Skeletal muscle tissue (tissue), 3 donors: ENCODE measurements at regions not wholly inside any gene's neighbourhood (a gene's known extent, or its start where the extent isn't known, plus 50 kb on each side); places are given as distances from the start of the nearest gene placed in this dataset.

Experiments used
- H3K27ac ChIP-seq: one replicate; pipeline ENCODE4 v1.7.0; 2013; ENCODE audit warnings: mild to moderate bottlenecking, low read depth, low read length, inconsistent platforms
- H3K27me3 ChIP-seq, 3 donors: one replicate each; pipeline ENCODE4 v1.7.0; 2013; ENCODE audit warnings: low read length in 3 of 3; ENCODE audit not compliant: control insufficient read depth in 3 of 3, insufficient read depth in 3 of 3
- H3K36me3 ChIP-seq, 3 donors: one replicate each; pipeline ENCODE4 v1.7.0; 2013; ENCODE audit warnings: low read length in 3 of 3; ENCODE audit not compliant: control insufficient read depth in 3 of 3, insufficient read depth in 3 of 3
- H3K4me1 ChIP-seq, 3 donors: one replicate each; pipeline ENCODE4 v1.7.0; 2013; ENCODE audit warnings: low read length in 3 of 3, mild to moderate bottlenecking in 3 of 3; ENCODE audit not compliant: control insufficient read depth in 3 of 3, insufficient read depth in 3 of 3
- H3K4me3 ChIP-seq, 3 donors: one replicate each; pipeline ENCODE4 v1.7.0; 2013; ENCODE audit warnings: low read length in 3 of 3
- H3K9ac ChIP-seq, 3 donors: one replicate each; pipeline ENCODE4 v1.7.0; 2013; ENCODE audit warnings: low read length in 3 of 3, mild to moderate bottlenecking in 3 of 3, moderate library complexity in 2 of 3, low read depth in 1 of 3
- H3K9me3 ChIP-seq, 3 donors: one replicate each; pipeline ENCODE4 v1.7.0; 2013; ENCODE audit warnings: low read length in 3 of 3; ENCODE audit not compliant: control insufficient read depth in 3 of 3
- donor health status: Osteomylitis.

DNA sequence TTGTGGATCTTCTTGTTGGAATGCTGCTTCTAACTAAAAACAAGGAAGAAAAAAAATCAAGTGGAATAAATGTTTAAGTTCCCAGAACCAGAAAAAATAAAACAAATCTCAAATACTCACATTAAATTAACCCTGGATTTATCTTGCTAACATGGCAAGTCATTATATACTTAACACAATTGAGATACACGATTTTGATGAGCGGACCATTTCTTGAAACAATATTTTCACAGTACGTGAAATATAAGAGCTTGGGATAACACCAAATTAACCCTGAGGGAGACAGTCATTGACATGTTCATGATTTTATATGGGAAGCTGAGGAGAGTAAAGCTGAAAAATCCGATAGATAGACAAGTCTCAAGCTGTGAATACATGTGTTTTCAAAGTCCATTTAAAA is 128.6 kb downstream of the PTCSC3 start:
- Histone ChIP-seq H3K4me3 (no peak overlapping the region), H3K4me1 (no peaks in the 10 kb centered on the region), H3K27me3 (no peaks in the 10 kb centered on the region), H3K27ac (no peak overlapping the region), H3K9ac (no peak overlapping the region), H3K9me3 (no peaks in the 10 kb centered on the region), H3K36me3 (no peaks in the 10 kb centered on the region)

DNA sequence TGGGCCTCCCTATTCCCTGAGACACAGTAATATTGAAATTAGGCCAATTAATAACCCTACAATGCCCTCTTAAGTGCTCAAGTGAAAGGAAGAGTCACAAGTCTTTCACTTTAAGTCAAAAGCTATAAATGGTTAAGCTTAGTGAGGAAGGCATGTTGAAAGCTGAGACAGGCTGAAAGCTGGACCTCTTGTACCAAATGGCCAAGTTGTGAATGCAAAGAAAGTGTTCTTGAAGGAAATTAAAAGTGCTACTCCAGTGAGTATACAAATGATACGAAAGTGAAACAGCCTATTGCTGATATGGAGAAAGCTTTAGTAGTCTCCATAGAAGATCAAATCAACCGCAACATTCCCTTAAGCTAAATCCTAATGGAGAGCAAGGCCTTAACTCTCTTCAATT is 140.8 kb downstream of the PTCSC3 start:
- H3K4me3 ChIP-seq, result no peak overlapping the region

DNA sequence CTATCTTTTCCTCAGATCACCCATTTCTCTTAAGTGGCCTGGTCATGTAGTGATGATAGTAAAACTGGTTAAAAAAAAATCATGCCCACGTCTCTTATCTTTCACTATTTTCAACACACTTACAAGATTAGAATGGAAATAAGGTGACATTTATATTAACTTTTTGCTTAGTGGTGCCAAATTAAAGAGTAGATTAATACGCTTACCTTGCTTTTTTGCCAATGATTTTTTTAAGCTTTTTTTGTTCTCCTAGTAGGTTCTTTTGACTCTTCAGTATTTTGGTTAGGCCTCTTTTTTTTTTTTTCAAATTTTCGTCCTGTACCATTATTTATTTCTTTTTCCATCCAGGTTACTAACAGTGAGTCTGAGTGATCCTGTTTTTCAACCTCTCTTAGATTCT is 147.9 kb downstream of the PTCSC3 start:
- H3K4me3 ChIP-seq, result no peak overlapping the region
- H3K9me3 ChIP-seq, result no peaks in the 10 kb centered on the region
- no peaks in the 10 kb centered on the region for H3K4me1 ChIP-seq
- H3K9ac ChIP-seq, result no peak overlapping the region
- no peak overlapping the region for H3K27ac ChIP-seq
- H3K36me3 ChIP-seq, result no peaks in the 10 kb centered on the region
- H3K27me3 ChIP-seq, result no peaks in the 10 kb centered on the region

More for the DNA sequence above, 140.8 kb downstream of the PTCSC3 start:
- no peaks in the 10 kb centered on the region for H3K36me3 ChIP-seq
- H3K27ac ChIP-seq, result no peak overlapping the region
- peaks cover 0 to 3% (median 0%) of the 10 kb centered on the region in 3 donors for H3K9me3 ChIP-seq
- no peak overlapping the region for H3K9ac ChIP-seq
- H3K27me3 ChIP-seq, result no peaks in the 10 kb centered on the region
- H3K4me1 ChIP-seq, result no peaks in the 10 kb centered on the region

DNA sequence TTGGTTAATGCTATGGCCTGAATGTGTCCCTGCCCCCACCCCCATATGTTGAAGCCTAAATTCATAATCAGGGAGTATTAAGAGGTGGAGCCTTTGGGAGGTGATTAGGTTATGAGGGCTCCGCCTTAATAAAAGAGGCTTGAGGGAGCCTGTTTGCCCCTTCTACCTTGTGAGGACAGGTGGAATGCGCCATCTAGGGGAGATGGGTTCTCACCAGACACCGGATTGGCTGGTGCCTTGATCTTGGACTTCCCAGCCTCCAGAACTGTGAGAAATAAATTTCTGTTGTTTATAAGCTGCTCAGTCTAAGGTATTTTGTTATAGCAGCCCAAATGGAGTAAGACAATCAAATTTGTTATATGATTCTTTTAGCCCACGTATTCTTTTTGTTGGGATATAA is 148.3 kb downstream of the PTCSC3 start:
- Histone ChIP-seq H3K9ac (no peak overlapping the region), H3K27ac (no peak overlapping the region), H3K4me3 (no peak overlapping the region), H3K9me3 (no peaks in the 10 kb centered on the region), H3K36me3 (no peaks in the 10 kb centered on the region), H3K4me1 (no peaks in the 10 kb centered on the region), H3K27me3 (no peaks in the 10 kb centered on the region)

DNA sequence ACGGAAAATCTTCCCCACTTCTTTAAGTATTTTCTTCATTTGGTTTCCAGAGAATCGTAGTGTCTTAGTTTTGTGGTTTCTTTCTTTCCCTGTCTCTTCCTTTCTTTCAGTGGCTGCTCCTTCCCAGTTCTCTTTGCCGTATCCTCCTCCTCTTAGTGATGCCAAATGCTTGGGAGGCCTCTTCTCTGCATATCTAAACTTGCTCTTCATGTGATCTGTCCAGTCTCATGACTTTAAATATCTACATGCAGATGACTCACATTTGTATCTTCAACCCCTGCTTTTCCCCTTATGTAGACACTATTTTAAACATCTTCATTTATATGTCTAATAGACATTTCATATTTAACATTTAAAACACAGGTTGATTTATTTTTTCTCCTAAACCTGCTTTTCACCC is 149.2 kb downstream of the PTCSC3 start:
- no peaks in the 10 kb centered on the region for H3K27me3 ChIP-seq
- H3K4me1 ChIP-seq, result no peaks in the 10 kb centered on the region
- H3K4me3 ChIP-seq, result no peak overlapping the region
- no peaks in the 10 kb centered on the region for H3K36me3 ChIP-seq
- H3K9ac ChIP-seq, result no peak overlapping the region
- H3K27ac ChIP-seq, result no peak overlapping the region
- no peaks in the 10 kb centered on the region for H3K9me3 ChIP-seq

DNA sequence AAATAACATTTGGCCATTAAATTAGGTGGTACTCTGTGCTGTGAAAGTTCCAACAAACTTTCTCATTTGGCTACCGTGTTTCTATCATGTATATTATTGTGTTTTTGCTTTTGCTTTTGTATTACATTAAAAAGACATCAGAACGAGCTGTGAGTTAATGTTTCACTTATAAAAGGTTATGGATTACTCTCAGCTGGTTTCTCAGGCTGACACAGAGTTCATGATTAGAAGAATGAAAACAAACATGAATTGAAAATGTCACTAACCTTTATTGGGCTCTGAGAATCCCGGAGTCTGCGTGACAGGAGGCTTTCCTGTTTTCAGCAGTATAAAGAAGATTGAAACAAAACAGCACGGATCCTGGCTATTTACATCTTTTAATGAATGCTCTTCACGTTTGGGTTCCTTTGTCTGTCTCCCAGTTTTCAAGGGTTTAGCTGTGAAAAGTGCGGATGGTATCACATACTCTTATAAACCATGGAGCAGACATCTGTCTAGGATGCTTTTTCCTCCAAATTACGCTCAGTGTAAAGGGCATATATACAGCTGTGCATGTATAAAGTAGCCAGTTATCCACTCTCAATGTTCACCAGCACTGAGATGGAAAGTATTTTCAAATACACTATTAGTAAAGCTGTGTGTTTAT is 153.6 kb downstream of the PTCSC3 start:
- Histone ChIP-seq H3K9ac (no peak overlapping the region), H3K36me3 (no peaks in the 10 kb centered on the region), H3K4me1 (no peaks in the 10 kb centered on the region), H3K27ac (no peak overlapping the region), H3K9me3 (no peaks in the 10 kb centered on the region), H3K27me3 (no peaks in the 10 kb centered on the region), H3K4me3 (no peak overlapping the region)

DNA sequence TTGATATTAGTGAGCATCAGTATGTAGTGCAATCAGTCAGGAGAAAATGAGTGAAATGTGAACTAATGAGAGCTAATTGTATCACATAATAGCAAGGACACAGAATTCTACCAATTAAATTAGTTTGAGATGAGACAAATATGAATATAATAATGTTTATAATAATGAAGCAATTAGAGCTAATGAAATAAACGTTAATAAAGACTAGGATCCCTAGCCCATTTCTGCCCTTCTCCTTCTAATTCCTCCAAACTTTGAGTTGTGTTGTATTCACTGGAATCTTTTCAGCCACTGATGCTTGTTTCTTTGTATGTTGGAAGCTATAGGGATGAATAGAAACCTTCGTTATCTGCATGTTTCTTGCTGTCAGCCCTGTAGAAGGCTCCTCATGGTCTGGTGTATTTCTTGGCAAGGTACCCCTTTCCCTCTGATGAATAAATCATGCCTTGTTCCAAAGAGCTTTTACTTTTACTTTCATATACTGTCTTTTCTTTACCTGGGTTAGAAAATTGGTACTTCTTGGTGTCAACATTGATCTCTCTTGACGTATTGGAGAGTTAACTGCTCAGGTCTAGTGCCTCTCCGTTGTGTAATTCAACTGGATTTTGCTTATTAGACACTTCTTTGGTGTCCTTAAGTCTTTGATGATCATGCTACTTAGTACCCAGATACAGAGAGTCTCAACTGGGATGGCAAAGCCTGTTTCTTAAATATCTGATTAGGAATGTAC is 154.8 kb downstream of the PTCSC3 start:
- Histone ChIP-seq H3K36me3 (no peaks in the 10 kb centered on the region), H3K4me3 (no peak overlapping the region), H3K9me3 (no peaks in the 10 kb centered on the region), H3K9ac (no peak overlapping the region), H3K4me1 (no peaks in the 10 kb centered on the region), H3K27ac (no peak overlapping the region), H3K27me3 (no peaks in the 10 kb centered on the region)

DNA sequence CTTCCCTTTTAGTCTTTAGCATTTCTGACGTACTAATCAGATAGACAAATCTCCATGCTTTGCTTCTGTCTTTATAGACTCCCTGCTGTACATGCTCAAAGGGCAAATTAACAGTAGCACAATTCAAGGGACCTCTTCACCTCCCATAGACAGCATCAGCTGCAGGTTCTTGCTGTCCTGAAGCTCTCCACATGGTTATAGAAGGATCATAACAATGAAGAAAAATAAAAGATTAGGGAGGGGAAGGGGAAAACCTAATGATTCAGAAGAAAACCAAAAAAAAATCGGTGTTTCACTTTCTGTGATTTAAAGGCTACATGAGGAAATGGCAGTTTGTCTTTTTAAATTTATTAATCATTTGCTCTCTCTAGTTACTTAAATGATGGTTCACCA is 155.5 kb downstream of the PTCSC3 start:
- H3K9ac ChIP-seq, result no peak overlapping the region

DNA sequence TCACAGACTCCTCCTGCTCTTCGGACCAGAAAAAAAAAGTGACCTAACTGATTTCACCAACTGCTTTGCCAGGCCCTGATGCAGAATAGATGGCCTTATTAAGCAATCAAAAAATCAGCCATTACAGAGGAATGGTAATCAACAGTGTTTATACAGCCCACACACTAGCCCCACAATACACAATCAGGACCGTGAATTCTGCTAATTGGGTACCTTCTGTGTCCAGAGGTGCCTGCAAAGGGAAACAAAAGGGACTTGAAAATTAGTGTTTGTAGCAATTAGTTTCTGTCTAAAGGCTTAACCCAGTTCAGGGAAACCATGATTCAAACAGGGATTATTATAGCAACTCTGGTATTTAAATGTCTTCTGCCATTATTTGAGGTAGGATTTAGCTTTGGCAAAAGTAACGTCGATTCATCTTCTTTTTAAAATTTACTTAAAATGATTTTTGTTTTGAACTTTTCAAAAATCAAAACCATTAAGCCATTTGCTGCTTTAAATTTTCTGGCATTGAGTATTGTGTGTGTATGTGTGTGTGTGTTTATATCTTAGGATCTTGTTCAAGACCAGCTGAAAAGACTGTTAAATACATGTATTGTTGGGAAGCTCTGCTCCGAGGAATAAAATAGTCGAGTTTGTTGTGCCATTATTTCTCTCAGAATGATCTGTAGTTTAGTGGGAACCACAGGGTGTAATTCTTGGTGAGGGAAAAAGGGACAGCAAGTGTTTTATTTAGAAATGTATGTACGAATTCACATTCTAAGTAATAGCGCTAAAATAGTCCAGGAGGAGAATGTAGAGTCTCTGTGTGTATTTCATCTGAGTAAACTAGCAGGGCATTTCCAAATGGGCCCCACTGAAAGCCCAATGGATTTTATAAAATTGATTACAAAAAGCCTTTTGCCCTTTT is 156.1 kb downstream of the PTCSC3 start:
- Histone ChIP-seq H3K9me3 (no peaks in the 10 kb centered on the region), H3K4me3 (no peak overlapping the region), H3K36me3 (no peaks in the 10 kb centered on the region), H3K27ac (no peak overlapping the region), H3K27me3 (no peaks in the 10 kb centered on the region), H3K4me1 (no peaks in the 10 kb centered on the region), H3K9ac (no peak overlapping the region)

More for the DNA sequence above, 155.5 kb downstream of the PTCSC3 start:
- no peaks in the 10 kb centered on the region for H3K36me3 ChIP-seq
- no peak overlapping the region for H3K4me3 ChIP-seq
- no peaks in the 10 kb centered on the region for H3K9me3 ChIP-seq
- no peak overlapping the region for H3K27ac ChIP-seq
- no peaks in the 10 kb centered on the region for H3K4me1 ChIP-seq
- H3K27me3 ChIP-seq, result no peaks in the 10 kb centered on the region

DNA sequence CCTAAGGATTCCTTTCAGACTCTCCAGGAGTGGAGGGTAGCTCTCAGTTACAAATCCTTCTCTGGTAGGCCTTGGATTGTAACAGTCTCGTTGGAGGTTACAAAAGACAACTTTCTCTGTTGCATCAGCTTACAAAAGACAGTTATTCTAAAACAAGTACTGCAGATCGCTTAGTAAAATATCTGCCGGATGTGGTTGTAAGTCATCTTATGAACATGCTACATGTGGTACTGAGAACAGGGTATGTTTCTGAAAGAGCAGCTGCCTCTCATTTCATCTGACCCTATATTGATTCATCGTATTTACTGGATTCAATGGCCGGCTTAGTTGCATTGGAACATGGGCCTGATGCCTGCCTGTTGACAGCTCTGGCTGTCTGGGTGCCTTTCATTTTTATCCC is 157.4 kb downstream of the PTCSC3 start:
- H3K27ac ChIP-seq, result no peak overlapping the region
- no peaks in the 10 kb centered on the region for H3K36me3 ChIP-seq
- H3K4me1 ChIP-seq, result no peaks in the 10 kb centered on the region
- H3K27me3 ChIP-seq, result no peaks in the 10 kb centered on the region
- no peak overlapping the region for H3K9ac ChIP-seq
- H3K4me3 ChIP-seq, result no peak overlapping the region
- no peaks in the 10 kb centered on the region for H3K9me3 ChIP-seq
